ENCODE measurements at regions not wholly inside any gene's neighbourhood (a gene's known extent, or its start where the extent isn't known, plus 50 kb on each side); places are given as distances from the start of the nearest gene placed in this dataset.

- no peak for DNase-seq
Observed at GRCh38 chr5:56454219-56454862, 221.2 kb upstream of the ANKRD55 start.

DNA sequence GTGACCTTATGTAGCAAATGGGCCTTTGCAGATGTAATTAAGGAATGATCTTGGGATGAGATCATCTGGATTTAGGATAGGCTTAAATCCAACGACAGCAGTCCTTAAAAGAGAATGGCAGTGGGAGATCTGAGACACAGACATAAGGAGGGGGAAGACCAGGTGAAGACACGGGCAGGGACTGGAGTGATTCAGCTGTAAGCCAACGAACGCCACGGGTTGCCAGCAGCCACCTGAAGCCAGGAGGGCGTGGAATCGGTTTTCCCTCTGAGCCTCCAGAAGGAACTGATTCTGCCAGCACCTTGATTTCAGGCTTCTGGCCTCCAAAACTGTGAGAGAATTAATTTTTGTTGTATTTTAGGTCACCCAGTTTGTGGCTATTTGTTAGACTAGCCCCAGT lies 218.6 kb upstream of the ANKRD55 start:
- no peak for DNase-seq

DNA sequence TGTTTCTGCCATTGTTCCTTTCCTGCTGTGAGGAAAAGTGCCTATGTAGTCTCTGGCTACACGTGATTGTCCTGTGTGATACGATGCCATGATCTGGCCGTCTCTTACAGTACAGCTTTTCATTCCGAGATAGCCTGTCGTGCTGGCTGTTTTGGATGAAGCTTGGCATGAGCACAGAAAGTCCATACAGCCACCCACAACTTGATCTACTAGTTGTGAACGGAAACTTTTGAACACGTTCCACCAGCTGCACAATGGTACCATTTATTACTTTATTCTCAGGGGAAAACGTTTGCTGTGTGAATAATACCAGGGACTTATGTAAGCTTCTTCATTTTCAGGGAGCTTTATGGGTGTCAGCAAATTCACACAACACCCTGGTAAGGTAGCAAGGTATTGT lies 217.6 kb upstream of the ANKRD55 start:
- DNase-seq = no peak

DNA sequence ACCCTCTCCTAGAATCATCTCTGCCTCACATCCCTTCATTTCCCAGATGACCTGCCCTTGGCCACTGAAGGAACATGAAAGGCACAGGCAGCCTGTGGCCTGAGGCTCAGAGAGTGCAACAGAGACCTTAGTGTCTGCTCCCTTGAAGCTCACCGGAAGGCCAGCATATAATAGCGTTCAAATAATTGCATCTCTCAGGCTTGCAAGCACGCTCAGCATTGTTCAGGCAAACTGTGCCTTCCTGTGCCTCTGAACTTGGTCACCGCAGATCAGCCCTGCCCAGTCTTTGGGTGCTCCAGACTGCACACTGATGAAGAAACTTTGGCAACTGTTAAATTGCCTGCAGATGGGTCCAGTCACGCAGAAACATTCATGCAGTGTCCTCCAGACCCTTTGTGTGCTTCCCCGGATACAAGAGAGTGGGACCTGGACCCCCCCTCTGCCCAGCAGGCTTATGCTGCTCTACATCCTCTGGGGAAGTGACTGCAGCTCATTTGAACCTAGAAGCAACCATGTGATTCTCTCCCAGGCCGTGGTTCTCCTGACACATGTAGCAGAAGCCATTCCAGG lies 216.0 kb upstream of the ANKRD55 start:
- DNase-seq = no peak

DNA sequence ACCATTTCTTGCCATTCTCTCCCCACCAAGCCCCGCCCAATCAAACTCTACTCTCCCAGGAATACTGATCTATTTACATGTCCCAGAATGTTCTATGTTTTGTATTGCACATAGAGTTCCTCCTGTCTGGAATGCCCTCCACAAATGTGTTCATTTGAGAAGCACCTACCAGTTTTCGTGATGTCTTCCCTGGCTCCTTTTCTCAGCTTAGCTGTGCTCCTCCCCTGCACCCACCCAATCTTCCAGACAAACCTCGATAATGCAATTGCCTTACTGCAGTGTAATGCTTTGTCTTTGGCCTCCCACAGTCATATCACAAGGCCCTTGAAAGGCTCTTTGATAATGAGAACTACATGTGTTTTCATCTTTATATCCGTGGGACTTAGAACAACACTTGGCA lies 214.5 kb upstream of the ANKRD55 start:
- no peak for DNase-seq

- DNase-seq = no peak
Observed at GRCh38 chr5:56447232-56447631, 214.1 kb upstream of the ANKRD55 start.

DNA sequence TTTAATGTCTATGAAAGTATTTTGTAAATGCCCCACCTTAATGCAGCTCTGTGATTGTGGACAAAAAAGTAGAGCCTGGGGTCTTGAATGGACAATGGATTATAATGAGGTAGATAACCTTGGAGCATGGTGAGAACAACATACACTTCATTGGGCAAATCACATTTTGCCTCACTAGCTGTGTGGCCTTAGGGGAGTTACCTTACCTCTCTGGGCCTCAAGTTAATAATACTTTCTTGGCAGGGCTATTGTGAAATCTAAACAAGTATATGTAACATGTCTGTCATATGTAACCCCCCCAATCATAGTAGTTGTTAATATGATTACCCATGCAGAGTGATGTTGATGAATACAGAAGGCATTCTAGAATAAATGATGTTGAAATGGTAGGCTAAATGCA lies 213.6 kb upstream of the ANKRD55 start:
- no peak for DNase-seq

GRCh38 chr5:56443826-56444225 lies 210.7 kb upstream of the ANKRD55 start:
- DNase-seq = no peak

DNA sequence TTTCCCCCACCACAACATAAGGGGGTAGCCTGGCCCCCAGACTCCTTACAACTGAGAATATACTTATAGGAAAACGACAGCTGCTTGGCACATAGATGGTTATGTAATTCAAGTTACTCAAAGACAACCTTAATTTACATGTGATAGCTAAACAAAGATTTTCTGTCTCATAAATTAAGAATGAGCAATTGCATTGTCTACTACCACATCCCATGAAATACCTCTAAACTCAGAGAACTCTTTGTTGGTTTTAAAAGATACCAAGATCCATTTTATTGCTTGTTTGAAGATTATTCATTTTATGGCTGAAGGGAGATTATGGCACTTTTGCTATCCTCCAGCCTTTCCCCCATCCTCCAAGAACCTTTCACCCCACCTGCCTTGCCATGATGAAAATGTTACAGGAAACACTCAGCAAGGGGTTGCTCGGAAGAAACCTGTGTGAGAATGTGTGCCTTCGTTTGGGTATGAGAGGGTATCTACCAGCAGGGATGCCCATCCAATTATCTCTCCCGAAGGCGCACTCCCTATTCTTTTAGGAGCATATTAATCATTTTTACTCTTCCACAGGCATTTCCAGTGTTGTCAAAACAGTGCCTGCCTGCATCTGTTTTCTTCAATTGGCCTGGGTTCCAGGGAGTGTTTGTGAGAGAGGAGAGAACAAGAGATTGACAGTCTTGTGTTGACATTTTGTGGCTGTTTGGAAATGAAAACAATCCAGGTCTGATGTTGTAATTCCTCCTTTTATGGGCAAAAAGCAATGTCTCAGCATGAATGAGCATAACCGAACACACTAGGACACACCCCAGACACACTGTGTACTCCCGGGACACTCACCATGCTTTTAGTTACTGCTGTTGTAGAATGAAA lies 208.0 kb upstream of the ANKRD55 start:
- DNase-seq = no peak

DNA sequence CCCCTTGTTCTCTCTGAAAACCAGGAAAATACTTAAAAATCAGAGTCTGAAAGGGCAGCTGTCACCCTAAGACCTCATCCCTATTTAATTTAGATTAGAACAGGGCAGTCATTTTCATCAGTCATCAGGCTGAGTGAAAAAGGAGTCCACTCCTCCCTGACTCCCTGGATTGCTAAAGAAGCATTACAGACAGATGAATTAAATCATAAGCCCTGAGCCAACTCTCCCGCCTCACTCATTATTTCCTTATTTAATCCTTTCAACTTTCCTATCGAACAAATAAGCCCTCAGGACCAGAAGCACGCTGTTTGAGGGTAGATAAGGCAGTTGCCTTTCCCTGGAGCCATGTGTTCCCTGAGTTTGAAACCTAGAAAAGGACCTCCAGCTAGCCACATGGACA lies 201.9 kb upstream of the ANKRD55 start:
- DNase-seq = no peak

GRCh38 chr5:56433039-56433617 lies 200.0 kb upstream of the ANKRD55 start:
- peak in 1 of 2 experiments; percentile 9 for DNase-seq

- DNase-seq = no peak
Observed at GRCh38 chr5:56432321-56432720, 199.2 kb upstream of the ANKRD55 start.

- no peak for DNase-seq
Observed at GRCh38 chr5:56430422-56430821, 197.3 kb upstream of the ANKRD55 start.

- DNase-seq = no peak
Observed at GRCh38 chr5:56429110-56429561, 196.0 kb upstream of the ANKRD55 start.

DNA sequence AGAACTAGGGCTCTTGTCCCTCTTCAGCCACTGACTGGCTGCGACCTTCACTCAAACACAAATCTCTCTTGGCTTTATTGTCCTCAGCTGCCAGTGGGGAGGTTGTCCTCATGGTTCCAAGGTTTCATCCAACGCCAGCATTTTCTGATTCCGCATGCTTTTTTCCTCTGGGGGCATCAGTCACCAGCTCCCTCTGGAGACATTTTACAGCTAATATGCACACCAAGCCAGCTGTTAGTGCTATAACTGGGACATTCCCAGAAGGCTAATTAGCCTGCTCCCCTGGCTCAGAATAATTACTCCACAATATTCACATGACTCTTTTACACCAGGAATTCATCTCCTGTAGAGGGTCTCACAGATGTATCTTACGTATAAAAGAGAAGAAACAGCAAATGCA lies 193.6 kb upstream of the ANKRD55 start:
- no peak for DNase-seq

DNA sequence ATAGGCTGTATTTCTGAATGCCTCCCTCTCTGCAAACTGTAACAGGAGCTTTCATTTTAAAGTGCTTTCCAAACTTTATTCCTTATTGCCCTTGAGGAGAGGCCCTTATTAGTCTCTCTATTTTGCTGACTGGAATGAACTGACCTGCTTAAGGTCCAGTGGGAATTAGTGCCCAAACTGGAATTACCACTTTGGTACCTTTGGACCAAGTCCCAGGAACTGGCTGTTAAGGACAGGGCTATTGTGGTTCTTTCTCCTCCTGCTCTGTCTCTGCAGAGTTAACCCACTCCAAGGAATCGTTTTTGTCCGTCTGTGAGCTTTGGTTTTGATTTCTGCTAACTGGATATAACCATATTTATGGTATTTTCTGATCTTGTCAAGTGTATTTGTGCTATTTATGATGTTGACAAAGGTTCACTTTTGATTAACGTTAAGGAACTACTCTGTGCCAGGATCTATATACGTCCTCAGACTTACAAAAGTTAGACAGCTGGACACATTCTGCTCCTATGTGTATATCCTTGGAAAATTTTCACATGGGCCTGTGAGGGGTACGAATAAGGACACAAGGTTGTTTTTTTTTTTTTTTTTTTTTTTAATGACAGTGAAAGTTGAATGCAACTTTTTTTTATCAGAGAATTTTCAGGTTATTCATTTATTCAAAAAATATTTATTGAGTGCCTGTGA lies 189.1 kb upstream of the ANKRD55 start:
- no peak for DNase-seq

DNA sequence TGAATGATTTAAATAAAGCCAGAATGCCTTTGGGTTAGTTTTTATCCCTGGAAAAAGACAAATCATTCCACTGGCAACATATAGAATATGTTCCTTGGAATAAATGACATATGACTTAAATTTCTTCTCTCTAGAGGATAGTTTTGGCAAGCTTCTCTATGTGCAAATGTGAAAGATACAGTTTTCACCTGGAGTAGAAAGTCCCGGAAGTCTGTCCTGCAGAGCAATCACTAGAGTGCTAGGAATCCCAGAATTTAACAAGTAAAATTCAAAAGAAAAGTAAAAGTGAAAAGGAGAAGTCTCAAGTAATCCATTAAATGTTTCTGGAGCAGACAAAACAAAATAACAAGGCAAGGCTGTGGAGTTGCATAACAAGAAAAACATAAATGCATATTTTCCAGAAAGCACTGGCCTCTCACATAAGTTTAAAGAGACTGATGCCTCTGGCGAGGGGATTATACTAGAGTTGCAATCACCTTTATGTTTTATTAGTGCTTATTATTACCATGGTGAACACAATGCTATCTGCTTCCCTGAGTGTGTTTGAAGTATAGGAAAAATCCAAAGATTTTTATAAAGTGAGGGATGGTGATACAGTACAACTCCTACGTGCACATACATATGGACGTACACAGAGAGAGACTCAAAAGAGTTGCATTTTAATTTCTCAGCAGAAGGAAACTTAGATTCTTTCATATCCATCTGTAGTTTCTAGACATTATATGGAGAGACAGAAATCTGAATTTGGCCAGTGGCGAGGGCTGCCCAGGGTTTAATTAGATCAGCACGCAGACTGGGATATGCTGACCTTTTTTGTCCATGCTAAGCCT lies 188.3 kb upstream of the ANKRD55 start:
- DNase-seq = no peak

GRCh38 chr5:56420323-56420722 lies 187.2 kb upstream of the ANKRD55 start:
- no peak for DNase-seq

DNA sequence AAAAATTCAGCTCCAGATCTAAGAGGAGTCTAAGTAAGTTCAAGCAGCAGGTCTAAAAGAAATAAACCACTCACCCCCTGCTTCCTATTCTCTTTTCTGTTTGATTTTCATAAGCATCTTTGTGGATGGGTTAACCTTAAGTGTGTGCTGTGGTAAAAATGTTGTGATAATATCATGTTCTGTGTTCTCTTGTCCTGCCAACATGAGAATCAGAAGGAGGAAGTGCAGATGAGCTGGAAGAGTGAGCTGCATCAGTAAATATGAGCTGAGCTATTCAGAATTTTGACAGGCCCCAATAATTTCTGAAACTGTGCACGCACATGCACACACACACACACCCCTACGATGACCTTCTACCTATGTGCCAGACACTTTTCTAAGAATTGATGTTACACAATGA lies 186.5 kb upstream of the ANKRD55 start:
- DNase-seq = no peak

- DNase-seq = peak; percentile 97 to 98
Observed at GRCh38 chr5:56415356-56415765, 182.2 kb upstream of the ANKRD55 start.

DNA sequence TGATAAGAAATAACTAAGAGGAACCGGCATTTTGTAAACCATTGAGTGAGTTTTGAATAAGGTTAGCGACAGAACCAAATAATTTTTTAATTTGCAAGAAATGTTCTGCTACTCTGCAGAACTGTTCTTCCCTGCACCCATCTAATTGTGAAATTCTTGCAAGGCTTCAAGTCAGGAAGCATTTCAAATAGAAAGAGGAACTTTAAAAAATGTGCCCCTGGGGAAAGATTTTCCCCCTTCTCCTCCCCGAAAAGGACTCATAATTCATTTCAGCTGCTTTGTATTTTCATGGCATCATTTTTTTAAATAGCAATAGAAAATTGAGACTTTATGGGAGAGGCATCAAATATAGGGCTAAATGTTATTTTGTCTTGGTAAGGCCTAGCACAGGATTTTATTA lies 180.9 kb upstream of the ANKRD55 start:
- peak; percentile 78 to 80 for DNase-seq

- DNase-seq = no peak
Observed at GRCh38 chr5:56413546-56413945, 180.4 kb upstream of the ANKRD55 start.

Measured in Kasumi-1 (cell line).